ENCODE measurements at regions not wholly inside any gene's neighbourhood (a gene's known extent, or its start where the extent isn't known, plus 50 kb on each side); places are given as distances from the start of the nearest gene placed in this dataset.

GRCh38 chrX:25534091-25534490 is 518.3 kb upstream of the ARX start:
- no peak for TF ChIP-seq CTCF (conservative IDR thresholded peaks at IDR 0.05; ENCODE audit: low read depth, low read length)
- no peak for TF ChIP-seq EZH2phosphoT487 (IDR thresholded peaks at IDR 0.05; ENCODE audit: borderline replicate concordance, low read length)
- no peak for TF ChIP-seq EZH2 (IDR thresholded peaks at IDR 0.05; ENCODE audit: low read length, unreplicated experiment)
